ENCODE measurements at regions not wholly inside any gene's neighbourhood (a gene's known extent, or its start where the extent isn't known, plus 50 kb on each side); places are given as distances from the start of the nearest gene placed in this dataset.

DNA sequence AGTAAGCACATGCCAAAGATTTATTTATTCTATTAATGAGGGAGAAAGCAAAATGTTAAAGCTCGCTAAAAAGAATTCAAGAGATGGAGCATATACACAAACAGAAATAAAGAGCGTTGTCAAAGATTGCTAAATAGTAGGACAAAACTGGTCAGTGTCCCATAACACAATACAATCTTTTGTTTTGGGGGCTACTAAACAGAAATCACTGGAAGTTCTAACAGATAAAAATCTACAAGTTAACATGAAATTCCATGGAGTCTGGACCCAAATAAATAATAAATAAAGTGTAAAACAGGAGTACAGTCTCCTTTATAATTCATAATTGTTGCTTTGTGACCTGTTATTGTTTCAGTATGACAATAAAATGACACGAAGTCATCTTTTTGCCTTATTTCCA, 115.2 kb upstream of the CNTNAP4 start:
- TF ChIP-seq, protein P1, sequence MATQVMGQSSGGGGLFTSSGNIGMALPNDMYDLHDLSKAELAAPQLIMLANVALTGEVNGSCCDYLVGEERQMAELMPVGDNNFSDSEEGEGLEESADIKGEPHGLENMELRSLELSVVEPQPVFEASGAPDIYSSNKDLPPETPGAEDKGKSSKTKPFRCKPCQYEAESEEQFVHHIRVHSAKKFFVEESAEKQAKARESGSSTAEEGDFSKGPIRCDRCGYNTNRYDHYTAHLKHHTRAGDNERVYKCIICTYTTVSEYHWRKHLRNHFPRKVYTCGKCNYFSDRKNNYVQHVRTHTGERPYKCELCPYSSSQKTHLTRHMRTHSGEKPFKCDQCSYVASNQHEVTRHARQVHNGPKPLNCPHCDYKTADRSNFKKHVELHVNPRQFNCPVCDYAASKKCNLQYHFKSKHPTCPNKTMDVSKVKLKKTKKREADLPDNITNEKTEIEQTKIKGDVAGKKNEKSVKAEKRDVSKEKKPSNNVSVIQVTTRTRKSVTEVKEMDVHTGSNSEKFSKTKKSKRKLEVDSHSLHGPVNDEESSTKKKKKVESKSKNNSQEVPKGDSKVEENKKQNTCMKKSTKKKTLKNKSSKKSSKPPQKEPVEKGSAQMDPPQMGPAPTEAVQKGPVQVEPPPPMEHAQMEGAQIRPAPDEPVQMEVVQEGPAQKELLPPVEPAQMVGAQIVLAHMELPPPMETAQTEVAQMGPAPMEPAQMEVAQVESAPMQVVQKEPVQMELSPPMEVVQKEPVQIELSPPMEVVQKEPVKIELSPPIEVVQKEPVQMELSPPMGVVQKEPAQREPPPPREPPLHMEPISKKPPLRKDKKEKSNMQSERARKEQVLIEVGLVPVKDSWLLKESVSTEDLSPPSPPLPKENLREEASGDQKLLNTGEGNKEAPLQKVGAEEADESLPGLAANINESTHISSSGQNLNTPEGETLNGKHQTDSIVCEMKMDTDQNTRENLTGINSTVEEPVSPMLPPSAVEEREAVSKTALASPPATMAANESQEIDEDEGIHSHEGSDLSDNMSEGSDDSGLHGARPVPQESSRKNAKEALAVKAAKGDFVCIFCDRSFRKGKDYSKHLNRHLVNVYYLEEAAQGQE (IDR thresholded peaks at IDR 0.05; ENCODE audit: insufficient read depth in 1 of 2, low read depth in 2 of 2, low read length in 2 of 2): no peak
- no peak for TF ChIP-seq POLR2AphosphoS5 (IDR thresholded peaks at IDR 0.05; ENCODE audit: low read depth, low read length)
- no peak for TF ChIP-seq SIN3A (IDR thresholded peaks at IDR 0.05; ENCODE audit: borderline replicate concordance, insufficient read depth, low read length)

Measured in PFSK-1 (cell line).